NCI-H748 treated with DMSO at 0.1 percent for 48 hours (cell line): ENCODE measurements at regions not wholly inside any gene's neighbourhood (a gene's known extent, or its start where the extent isn't known, plus 50 kb on each side); places are given as distances from the start of the nearest gene placed in this dataset.
A peak's percentile ranks its signal among the peaks of the same experiment; 100 is the strongest.
"Not testable (repeated sequence)": the region's sequence is repeated elsewhere in the genome, so short reads cannot be mapped to it uniquely, and the experiment has no call there.

Experiments
- DNase-seq: peaks from one replicate; lab custom pipeline; 2025; lab: John Stamatoyannopoulos, UW

- DNase-seq: no peak
Measured at GRCh38 chr15:92753591-92753990, 98.0 kb upstream of the FAM174B start.

- DNase-seq: no peak
Measured at GRCh38 chr15:92763459-92763858, 107.9 kb upstream of the FAM174B start.

GRCh38 chr15:92768131-92768530 lies 112.6 kb upstream of the FAM174B start:
- not testable (repeated sequence) for DNase-seq

GRCh38 chr15:92770641-92771040 lies 115.1 kb upstream of the FAM174B start:
- no peak for DNase-seq

GRCh38 chr15:92772061-92772460 lies 116.5 kb upstream of the FAM174B start:
- no peak for DNase-seq

GRCh38 chr15:92772626-92773244 lies 117.2 kb upstream of the FAM174B start:
- no peak for DNase-seq

GRCh38 chr15:92773340-92773739 lies 117.8 kb upstream of the FAM174B start:
- no peak for DNase-seq

- DNase-seq: no peak
Measured at GRCh38 chr15:92779874-92780273, 120.2 kb upstream of the CHD2 start.

GRCh38 chr15:92780843-92781242 lies 119.3 kb upstream of the CHD2 start:
- DNase-seq: peak; percentile 88

GRCh38 chr15:92781925-92782453 lies 118.1 kb upstream of the CHD2 start:
- DNase-seq: no peak

- no peak for DNase-seq
Measured at GRCh38 chr15:92787116-92787515, 113.0 kb upstream of the CHD2 start.

- no peak for DNase-seq
Measured at GRCh38 chr15:92788196-92788595, 111.9 kb upstream of the CHD2 start.

- not testable (repeated sequence) for DNase-seq
Measured at GRCh38 chr15:92788793-92789192, 111.3 kb upstream of the CHD2 start.

- DNase-seq: no peak
Measured at GRCh38 chr15:92796161-92796611, 103.9 kb upstream of the CHD2 start.

- DNase-seq: peak; percentile 75
Measured at GRCh38 chr15:92797168-92798052, 102.7 kb upstream of the CHD2 start.

GRCh38 chr15:92800013-92800412 lies 100.1 kb upstream of the CHD2 start:
- DNase-seq: no peak

- not testable (repeated sequence) for DNase-seq
Measured at GRCh38 chr15:92800416-92801055, 99.6 kb upstream of the CHD2 start.

- not testable (repeated sequence) for DNase-seq
Measured at GRCh38 chr15:92801056-92801773, 98.9 kb upstream of the CHD2 start.

GRCh38 chr15:92801774-92802464 lies 98.2 kb upstream of the CHD2 start:
- DNase-seq: no peak

GRCh38 chr15:92803536-92803851 lies 96.6 kb upstream of the CHD2 start:
- DNase-seq: no peak

- no peak for DNase-seq
Measured at GRCh38 chr15:92803852-92804609, 96.1 kb upstream of the CHD2 start.
